HL-60 (cell line): ENCODE measurements at regions not wholly inside any gene's neighbourhood (a gene's known extent, or its start where the extent isn't known, plus 50 kb on each side); places are given as distances from the start of the nearest gene placed in this dataset.

ENCODE experiments used
- DNase-seq, 2 experiments: peaks; one replicate each; pipeline ENCODE4 v3.0.0-alpha.2; 2010 to 2020; ENCODE audit warnings: low read depth in 1 of 2, low spot score in 1 of 2
- H3K27ac ChIP-seq: fragments of 250-450 bp; sonication (Bioruptor Pico); replicated peaks from 2 replicates; pipeline ENCODE4 v1.5.1; 2020; ENCODE audit warnings: mild to moderate bottlenecking, moderate library complexity
- H3K27me3 ChIP-seq: fragments of 250-450 bp; sonication (Bioruptor Pico); 2 replicates; pipeline ENCODE4 v1.5.1; 2021; ENCODE audit warnings: mild to moderate bottlenecking, moderate library complexity; ENCODE audit not compliant: insufficient read depth, poor library complexity, severe bottlenecking
- H3K4me3 ChIP-seq: replicated peaks from 2 replicates; pipeline ENCODE4 v1.5.1; 2011; ENCODE audit warnings: mild to moderate bottlenecking, control low read depth, low read length; ENCODE audit not compliant: insufficient read depth
- GABPA ChIP-seq: IDR thresholded peaks from 2 replicates; pipeline ENCODE4 v1.6.1; 2012; ENCODE audit warnings: low read depth
- POLR2AphosphoS5 ChIP-seq: IDR thresholded peaks from 2 replicates; pipeline ENCODE4 v1.6.1; 2012; ENCODE audit warnings: low read depth
- SPI1 ChIP-seq: IDR thresholded peaks from 2 replicates; pipeline ENCODE4 v1.6.1; 2012; ENCODE audit warnings: low read depth, mild to moderate bottlenecking, borderline replicate concordance
- TF ChIP-seq, protein P1 (sequence below): IDR thresholded peaks from 2 replicates; pipeline ENCODE4 v1.6.1; 2012; ENCODE audit warnings: low read depth; ENCODE audit not compliant: insufficient replicate concordance
- TF ChIP-seq, protein P2 (sequence below): IDR thresholded peaks from one replicate; pipeline ENCODE4 v1.5.1; 2011; ENCODE audit warnings: low read length, control low read depth, inconsistent platforms; ENCODE audit not compliant: insufficient read depth

GRCh38 chrX:149284616-149285015, 220.5 kb downstream of the IDS start:
- Histone ChIP-seq H3K27ac (no peak overlapping the region), H3K27me3 (no peaks in the 10 kb centered on the region), H3K4me3 (no peak overlapping the region)
- TF ChIP-seq GABPA (no peak), POLR2AphosphoS5 (no peak), SPI1 (no peak)
- TF ChIP-seq, protein P1, sequence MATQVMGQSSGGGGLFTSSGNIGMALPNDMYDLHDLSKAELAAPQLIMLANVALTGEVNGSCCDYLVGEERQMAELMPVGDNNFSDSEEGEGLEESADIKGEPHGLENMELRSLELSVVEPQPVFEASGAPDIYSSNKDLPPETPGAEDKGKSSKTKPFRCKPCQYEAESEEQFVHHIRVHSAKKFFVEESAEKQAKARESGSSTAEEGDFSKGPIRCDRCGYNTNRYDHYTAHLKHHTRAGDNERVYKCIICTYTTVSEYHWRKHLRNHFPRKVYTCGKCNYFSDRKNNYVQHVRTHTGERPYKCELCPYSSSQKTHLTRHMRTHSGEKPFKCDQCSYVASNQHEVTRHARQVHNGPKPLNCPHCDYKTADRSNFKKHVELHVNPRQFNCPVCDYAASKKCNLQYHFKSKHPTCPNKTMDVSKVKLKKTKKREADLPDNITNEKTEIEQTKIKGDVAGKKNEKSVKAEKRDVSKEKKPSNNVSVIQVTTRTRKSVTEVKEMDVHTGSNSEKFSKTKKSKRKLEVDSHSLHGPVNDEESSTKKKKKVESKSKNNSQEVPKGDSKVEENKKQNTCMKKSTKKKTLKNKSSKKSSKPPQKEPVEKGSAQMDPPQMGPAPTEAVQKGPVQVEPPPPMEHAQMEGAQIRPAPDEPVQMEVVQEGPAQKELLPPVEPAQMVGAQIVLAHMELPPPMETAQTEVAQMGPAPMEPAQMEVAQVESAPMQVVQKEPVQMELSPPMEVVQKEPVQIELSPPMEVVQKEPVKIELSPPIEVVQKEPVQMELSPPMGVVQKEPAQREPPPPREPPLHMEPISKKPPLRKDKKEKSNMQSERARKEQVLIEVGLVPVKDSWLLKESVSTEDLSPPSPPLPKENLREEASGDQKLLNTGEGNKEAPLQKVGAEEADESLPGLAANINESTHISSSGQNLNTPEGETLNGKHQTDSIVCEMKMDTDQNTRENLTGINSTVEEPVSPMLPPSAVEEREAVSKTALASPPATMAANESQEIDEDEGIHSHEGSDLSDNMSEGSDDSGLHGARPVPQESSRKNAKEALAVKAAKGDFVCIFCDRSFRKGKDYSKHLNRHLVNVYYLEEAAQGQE: no peak
- TF ChIP-seq, protein P2, sequence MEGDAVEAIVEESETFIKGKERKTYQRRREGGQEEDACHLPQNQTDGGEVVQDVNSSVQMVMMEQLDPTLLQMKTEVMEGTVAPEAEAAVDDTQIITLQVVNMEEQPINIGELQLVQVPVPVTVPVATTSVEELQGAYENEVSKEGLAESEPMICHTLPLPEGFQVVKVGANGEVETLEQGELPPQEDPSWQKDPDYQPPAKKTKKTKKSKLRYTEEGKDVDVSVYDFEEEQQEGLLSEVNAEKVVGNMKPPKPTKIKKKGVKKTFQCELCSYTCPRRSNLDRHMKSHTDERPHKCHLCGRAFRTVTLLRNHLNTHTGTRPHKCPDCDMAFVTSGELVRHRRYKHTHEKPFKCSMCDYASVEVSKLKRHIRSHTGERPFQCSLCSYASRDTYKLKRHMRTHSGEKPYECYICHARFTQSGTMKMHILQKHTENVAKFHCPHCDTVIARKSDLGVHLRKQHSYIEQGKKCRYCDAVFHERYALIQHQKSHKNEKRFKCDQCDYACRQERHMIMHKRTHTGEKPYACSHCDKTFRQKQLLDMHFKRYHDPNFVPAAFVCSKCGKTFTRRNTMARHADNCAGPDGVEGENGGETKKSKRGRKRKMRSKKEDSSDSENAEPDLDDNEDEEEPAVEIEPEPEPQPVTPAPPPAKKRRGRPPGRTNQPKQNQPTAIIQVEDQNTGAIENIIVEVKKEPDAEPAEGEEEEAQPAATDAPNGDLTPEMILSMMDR: no peak
- no peak for DNase-seq

DNA sequence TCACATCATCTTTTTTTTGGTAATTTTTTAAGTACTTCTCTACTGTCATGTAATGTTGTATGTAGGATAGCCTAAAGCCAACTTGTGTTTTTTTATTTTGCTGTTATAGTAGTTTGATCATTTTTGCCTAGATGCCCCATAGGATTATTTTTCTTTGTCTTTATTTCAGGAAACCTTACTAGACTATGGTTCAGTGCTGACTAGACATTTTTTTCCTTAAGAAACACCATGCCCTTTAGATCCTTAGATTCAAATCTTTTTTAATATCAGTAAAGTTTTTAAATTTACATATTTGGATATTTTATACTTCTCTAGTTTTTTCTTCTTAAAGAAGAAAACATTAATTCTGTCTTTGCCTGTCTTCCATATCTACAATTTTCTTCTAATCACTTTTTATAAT, 221.3 kb downstream of the IDS start:
- DNase-seq: no peak
- TF ChIP-seq POLR2AphosphoS5 (no peak), SPI1 (no peak), GABPA (no peak)
- TF ChIP-seq, protein P2: no peak
- TF ChIP-seq, protein P1: no peak
- Histone ChIP-seq H3K4me3 (no peak overlapping the region), H3K27ac (no peak overlapping the region), H3K27me3 (no peaks in the 10 kb centered on the region)

GRCh38 chrX:149282909-149283308, 222.2 kb downstream of the IDS start:
- no peaks in the 10 kb centered on the region for H3K27me3 ChIP-seq
- no peak for TF ChIP-seq GABPA
- H3K4me3 ChIP-seq: no peak overlapping the region
- no peak overlapping the region for H3K27ac ChIP-seq
- DNase-seq: no peak

DNA sequence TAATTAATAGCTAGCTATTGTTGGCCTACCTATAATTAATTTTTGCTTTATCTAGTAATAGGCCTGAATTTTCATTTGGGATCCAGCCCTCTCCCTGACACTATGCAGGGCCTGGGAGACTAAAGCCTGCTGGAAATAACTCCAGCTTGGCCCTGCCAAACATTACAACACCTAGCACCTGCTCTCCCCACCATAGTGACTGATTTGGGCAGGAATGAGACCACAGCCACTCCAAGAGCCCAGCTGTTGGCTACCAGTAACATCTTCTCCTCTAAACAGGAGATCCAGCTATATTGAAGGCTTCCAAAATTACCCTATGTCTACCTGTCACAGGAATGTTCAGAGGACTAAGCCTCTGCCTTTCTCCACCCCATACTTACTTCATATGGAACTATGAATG, 225.1 kb downstream of the IDS start:
- Histone ChIP-seq H3K27me3 (no peaks in the 10 kb centered on the region), H3K27ac (no peak overlapping the region), H3K4me3 (no peak overlapping the region)
- no peak for DNase-seq
- no peak for TF ChIP-seq GABPA
- TF ChIP-seq, protein P1: no peak
- TF ChIP-seq, protein P2: no peak
- no peak for TF ChIP-seq SPI1
- TF ChIP-seq POLR2AphosphoS5: no peak
